NB4 (cell line): ENCODE measurements at regions not wholly inside any gene's neighbourhood (a gene's known extent, or its start where the extent isn't known, plus 50 kb on each side); places are given as distances from the start of the nearest gene placed in this dataset.

Experiments
- DNase-seq: peaks from one replicate; pipeline ENCODE4 v3.0.0; 2010; ENCODE audit warnings: low read depth
- H3K4me3 ChIP-seq: one replicate; pipeline ENCODE4 v1.5.1; 2011; ENCODE audit warnings: mild to moderate bottlenecking, low read depth, low read length, moderate library complexity
- CTCF ChIP-seq: IDR thresholded peaks from one replicate; pipeline ENCODE4 v1.5.1; 2012; ENCODE audit warnings: low read depth, low read length
- MAX ChIP-seq: IDR thresholded peaks from 2 replicates; pipeline ENCODE4 v1.6.1; 2011; ENCODE audit warnings: low read depth, low read length
- MYC ChIP-seq: IDR thresholded peaks from 2 replicates; pipeline ENCODE4 v1.6.1; 2011; ENCODE audit warnings: low read depth, low read length
- POLR2A ChIP-seq: IDR thresholded peaks from 2 replicates; pipeline ENCODE4 v1.6.1; 2011; ENCODE audit warnings: mild to moderate bottlenecking; ENCODE audit not compliant: insufficient read length; ENCODE audit errors: extremely low read depth

- DNase-seq = no peak
- TF ChIP-seq CTCF (no peak), MYC (no peak), POLR2A (no peak), MAX (no peak)
- H3K4me3 ChIP-seq = no peak overlapping the region
Observed at GRCh38 chr11:80315200-80315599, 874.4 kb upstream of the TENM4 start.

- no peak for DNase-seq
- TF ChIP-seq MYC = no peak
- TF ChIP-seq CTCF = no peak
- TF ChIP-seq MAX = no peak
- TF ChIP-seq POLR2A = no peak
Observed at GRCh38 chr11:80309301-80309700, 868.5 kb upstream of the TENM4 start.

GRCh38 chr11:80307676-80308075 is 866.8 kb upstream of the TENM4 start:
- H3K4me3 ChIP-seq = no peak overlapping the region
- DNase-seq = no peak
- TF ChIP-seq MAX = no peak

More at GRCh38 chr11:80309301-80309700, 868.5 kb upstream of the TENM4 start:
- H3K4me3 ChIP-seq = no peak overlapping the region

- TF ChIP-seq MYC = no peak
- no peak for TF ChIP-seq CTCF
- TF ChIP-seq POLR2A = no peak
- TF ChIP-seq MAX = no peak
- no peak for DNase-seq
- H3K4me3 ChIP-seq = no peak overlapping the region
Observed at GRCh38 chr11:80297858-80298632, 857.2 kb upstream of the TENM4 start.

- no peak for DNase-seq
- no peak overlapping the region for H3K4me3 ChIP-seq
- TF ChIP-seq MAX (no peak), CTCF (no peak), POLR2A (no peak), MYC (no peak)
Observed at GRCh38 chr11:80293293-80293692, 852.5 kb upstream of the TENM4 start.

GRCh38 chr11:80284946-80285785 is 844.3 kb upstream of the TENM4 start:
- DNase-seq = no peak
- TF ChIP-seq CTCF = no peak
- no peak for TF ChIP-seq MYC
- no peak for TF ChIP-seq MAX

More at GRCh38 chr11:80284946-80285785, 844.3 kb upstream of the TENM4 start:
- no peak overlapping the region for H3K4me3 ChIP-seq
